ENCODE measurements at regions not wholly inside any gene's neighbourhood (a gene's known extent, or its start where the extent isn't known, plus 50 kb on each side); places are given as distances from the start of the nearest gene placed in this dataset.

DNA sequence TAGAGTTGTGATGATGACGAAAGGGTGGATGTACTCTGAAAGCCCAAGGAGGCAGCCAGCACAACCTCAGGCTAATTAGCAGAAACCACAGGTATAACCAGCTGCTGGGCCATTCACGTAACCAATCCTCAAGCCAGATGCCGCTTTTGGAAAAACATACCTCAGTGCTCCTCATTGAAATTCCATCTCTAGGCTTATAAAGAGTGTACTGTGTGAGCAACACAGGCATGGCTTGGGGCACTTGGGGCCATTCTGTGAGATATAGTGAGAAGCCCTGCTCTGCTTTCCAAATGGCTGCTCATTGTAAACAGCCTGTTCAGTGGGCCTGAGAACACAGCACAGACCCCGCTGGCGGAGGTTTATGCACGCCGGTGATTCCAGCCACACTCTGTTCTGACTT is 182.1 kb upstream of the HHIP start:
- no peak overlapping the region for H3K4me3 ChIP-seq (ENCODE audit: low read depth, low read length)
- no peak for DNase-seq (ENCODE audit: low read depth)
- TF ChIP-seq, protein P1, sequence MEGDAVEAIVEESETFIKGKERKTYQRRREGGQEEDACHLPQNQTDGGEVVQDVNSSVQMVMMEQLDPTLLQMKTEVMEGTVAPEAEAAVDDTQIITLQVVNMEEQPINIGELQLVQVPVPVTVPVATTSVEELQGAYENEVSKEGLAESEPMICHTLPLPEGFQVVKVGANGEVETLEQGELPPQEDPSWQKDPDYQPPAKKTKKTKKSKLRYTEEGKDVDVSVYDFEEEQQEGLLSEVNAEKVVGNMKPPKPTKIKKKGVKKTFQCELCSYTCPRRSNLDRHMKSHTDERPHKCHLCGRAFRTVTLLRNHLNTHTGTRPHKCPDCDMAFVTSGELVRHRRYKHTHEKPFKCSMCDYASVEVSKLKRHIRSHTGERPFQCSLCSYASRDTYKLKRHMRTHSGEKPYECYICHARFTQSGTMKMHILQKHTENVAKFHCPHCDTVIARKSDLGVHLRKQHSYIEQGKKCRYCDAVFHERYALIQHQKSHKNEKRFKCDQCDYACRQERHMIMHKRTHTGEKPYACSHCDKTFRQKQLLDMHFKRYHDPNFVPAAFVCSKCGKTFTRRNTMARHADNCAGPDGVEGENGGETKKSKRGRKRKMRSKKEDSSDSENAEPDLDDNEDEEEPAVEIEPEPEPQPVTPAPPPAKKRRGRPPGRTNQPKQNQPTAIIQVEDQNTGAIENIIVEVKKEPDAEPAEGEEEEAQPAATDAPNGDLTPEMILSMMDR (IDR thresholded peaks at IDR 0.05; ENCODE audit: insufficient read depth, low read depth, low read length) = no peak

DNA sequence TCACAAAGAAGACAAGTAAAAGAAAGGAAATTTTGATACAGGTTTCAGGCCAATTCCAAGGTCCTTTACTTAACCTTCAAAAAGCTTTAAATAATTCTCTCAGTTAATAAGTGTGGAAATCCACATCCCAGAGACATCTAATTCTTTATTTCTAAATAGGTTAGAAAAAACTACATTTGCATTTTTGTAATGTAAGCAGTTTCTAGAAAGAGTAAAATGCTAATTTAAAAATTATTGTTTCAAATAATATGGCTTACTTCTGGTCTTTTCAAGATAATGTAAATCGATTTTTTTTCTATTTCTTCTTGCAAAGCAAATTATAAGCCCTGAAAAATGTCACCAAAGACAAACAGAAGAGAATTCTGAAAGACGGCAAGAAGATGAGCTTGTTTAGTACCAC is 180.4 kb upstream of the HHIP start:
- TF ChIP-seq, protein P1 (IDR thresholded peaks at IDR 0.05; ENCODE audit: insufficient read depth, low read depth, low read length) = no peak
- no peak overlapping the region for H3K4me3 ChIP-seq (ENCODE audit: low read depth, low read length)
- DNase-seq (ENCODE audit: low read depth) = no peak

DNA sequence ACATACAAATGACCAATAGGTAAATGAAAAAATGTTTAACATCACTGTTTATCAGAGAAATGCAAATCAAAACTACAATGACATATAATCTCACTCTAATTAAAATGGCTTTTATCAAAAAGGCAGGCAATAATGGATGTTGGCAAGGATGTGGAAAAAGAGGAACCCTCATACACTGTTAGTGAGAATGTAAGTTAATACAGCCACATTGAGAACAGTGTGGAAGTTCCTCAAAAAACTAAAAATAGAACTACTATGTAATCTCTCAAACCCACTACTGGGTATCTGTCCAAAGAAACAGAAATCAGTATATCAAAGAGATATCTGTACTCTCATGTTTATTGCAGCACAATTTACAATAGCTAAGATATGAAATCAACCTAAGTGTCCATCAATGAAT is 165.9 kb upstream of the HHIP start:
- no peak overlapping the region for H3K4me3 ChIP-seq (ENCODE audit: low read depth, low read length)
- TF ChIP-seq, protein P1 (IDR thresholded peaks at IDR 0.05; ENCODE audit: insufficient read depth, low read depth, low read length) = no peak
- no peak for DNase-seq (ENCODE audit: low read depth)

DNA sequence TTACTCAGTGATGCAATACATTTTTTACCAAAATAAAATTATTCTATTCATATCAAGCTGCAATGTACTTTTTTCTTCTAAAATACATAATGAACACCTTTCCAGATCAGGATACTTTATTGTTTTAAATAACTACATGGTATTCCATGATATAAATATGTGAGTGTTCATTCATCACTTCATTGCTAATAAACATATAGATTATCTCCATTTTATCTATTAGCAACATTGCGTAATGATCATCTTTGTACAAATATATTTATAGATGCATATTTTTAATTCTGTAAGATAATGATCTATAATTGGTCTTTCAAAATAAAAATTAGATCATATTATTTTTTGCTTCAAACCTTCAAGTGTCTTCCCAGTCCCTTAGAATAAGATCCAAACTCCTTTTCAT is 156.1 kb upstream of the HHIP start:
- no peak overlapping the region for H3K4me3 ChIP-seq (ENCODE audit: low read depth, low read length)
- no peak for DNase-seq (ENCODE audit: low read depth)
- TF ChIP-seq, protein P1 (IDR thresholded peaks at IDR 0.05; ENCODE audit: insufficient read depth, low read depth, low read length) = no peak

DNA sequence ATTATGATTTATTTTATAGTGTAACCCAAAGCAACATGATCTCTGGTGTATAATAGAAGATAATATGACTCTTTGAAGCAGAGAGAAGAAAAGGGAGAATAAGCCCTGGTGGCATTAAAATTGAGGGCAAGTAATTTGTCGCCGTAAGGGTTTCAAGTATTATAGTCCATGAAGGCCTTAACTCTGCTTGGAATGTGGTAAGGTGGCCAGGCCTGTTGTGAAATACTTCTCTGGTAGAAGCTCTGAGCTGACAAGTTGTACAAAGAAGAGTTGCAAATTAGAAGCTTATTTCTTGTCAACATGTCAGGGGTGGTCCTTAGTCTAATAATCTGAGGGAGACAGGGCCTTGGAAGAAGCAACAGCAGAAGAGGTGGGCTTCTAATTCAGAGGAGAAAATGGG is 151.7 kb upstream of the HHIP start:
- no peak overlapping the region for H3K4me3 ChIP-seq (ENCODE audit: low read depth, low read length)
- TF ChIP-seq, protein P1 (IDR thresholded peaks at IDR 0.05; ENCODE audit: insufficient read depth, low read depth, low read length) = no peak
- DNase-seq (ENCODE audit: low read depth) = no peak

DNA sequence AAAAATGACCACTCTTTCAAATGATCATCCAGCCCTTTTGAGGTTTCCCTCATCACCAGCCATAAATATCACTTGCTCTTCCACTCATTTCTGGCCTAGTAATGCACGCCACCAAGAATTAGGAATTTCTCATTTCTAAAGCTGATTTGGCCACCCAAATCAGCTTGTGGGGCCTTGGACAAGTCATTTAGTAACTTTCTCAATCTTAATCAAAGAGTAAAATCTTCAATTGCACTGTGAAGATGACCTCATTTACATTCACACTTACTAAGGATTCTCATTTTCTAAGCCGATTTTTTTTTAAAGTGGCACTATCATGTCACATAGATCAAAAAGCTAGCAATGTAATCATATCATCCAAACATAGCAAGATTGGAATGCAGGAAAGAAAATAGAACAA is 150.0 kb upstream of the HHIP start:
- no peak overlapping the region for H3K4me3 ChIP-seq (ENCODE audit: low read depth, low read length)
- TF ChIP-seq, protein P1 (IDR thresholded peaks at IDR 0.05; ENCODE audit: insufficient read depth, low read depth, low read length) = no peak
- DNase-seq (ENCODE audit: low read depth) = no peak

DNA sequence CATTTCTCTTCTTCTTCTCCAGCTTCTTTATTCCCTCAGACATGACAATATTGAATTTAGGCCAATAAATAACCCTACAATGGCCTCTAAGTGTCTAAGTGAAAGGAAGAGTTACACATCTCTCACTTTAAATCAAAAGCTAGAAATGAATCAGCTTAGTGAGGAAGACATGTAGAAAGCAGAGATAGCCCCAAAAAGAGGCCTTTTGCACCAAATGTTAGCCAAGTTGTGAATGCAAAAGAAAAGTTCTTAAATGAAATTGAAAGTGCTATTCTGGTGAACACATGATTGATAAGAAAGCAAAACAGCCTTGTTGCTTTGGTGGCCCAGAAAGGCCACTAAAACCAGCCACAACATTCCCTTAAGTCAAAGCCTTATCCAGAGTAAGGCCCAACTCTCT is 146.2 kb upstream of the HHIP start:
- H3K4me3 ChIP-seq (ENCODE audit: low read depth, low read length) = no peak overlapping the region
- DNase-seq (ENCODE audit: low read depth) = no peak
- TF ChIP-seq, protein P1 (IDR thresholded peaks at IDR 0.05; ENCODE audit: insufficient read depth, low read depth, low read length) = no peak
